Activated T-cell treated with anti-CD3 and anti-CD28 coated beads for 24 hours (primary cell): ENCODE measurements at regions not wholly inside any gene's neighbourhood (a gene's known extent, or its start where the extent isn't known, plus 50 kb on each side); places are given as distances from the start of the nearest gene placed in this dataset.

Experiments used
- DNase-seq: peaks from one replicate; pipeline ENCODE4 v3.0.0-alpha.2; 2020; ENCODE audit warnings: low read depth

DNA sequence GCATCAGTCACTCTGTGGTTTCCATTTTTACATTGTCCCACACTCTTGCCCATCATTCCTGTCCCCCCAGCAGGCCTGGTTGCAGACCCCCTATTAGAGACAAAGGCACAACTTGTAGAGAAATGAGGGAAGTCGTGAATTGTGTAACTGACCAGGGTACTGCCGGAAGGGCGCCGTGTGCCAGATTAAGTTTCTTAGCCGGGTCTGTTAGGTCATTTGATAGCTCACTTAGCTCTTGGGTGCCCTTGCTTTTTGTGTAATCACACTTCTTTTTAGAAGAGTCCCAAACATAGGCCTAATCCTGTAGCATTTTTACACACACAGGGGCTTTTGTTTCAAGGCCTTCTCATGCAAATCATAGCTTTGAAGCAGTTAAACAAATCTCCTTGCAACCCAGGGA lies 87.2 kb downstream of the CTAGE1 start:
- no peak for DNase-seq

DNA sequence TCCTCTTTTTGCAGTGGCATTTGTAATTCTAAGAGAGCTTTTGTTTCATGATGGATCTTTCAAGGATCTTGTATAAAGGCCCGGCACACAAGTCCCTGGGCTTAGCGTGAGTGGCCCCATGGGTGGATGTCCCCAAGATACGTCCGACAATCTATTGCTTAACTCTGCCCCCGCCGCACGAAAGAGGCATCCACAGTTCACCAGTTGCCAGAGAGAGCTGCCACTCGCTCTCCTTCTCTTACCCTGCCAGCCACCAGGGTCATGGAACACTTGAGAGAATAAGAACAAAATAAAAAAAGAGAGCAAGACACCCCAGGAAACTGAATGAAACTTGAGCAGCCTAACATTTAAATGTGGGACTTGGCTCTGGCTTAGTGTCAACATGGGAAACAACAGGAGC lies 92.3 kb downstream of the CTAGE1 start:
- DNase-seq: no peak

DNA sequence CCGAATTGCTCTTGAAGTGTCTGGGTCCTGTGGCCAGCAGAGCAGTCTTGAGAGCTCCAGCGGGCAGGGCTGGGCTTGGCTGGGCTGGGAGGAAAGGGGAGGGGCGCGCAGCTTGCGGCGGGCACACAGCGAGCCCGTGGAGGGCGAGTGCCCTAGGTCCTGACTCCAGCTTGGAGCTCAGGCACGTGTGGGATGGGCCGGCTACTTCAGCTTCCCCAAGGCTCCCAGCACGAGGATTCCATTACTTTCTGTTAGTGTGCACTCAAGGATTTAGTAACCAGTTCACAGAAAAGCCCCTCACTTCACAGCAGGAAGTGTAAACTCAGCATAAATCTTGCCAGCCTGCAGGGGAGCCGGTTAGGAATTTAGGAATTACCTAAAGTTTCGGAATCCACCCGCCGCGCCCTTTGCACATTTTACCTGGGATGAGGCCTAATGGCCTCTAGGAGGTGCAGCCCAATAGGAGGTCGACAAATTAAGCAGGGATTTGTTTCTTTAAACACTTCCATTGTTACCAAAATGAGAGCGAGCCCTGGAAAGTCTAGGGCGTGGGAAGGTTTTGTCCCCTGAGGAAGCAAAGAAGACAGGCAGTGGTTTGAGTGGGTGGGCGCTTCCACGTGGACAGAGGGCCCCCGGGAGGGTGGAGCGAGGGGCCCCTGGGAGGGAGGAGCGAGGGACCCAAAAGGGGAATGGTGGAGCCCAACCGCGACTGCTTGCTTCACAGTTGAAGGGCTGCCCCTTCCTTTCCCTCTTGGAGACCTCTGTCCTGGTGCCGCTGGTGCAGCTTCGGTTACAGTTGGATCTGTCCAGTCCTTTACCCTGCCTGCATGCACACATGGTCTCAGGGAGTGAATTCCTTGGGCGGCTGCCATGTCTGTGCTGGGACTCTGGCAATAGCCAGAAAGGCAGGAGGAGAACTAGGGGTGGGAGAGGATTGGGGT lies 93.3 kb downstream of the CTAGE1 start:
- DNase-seq: no peak

DNA sequence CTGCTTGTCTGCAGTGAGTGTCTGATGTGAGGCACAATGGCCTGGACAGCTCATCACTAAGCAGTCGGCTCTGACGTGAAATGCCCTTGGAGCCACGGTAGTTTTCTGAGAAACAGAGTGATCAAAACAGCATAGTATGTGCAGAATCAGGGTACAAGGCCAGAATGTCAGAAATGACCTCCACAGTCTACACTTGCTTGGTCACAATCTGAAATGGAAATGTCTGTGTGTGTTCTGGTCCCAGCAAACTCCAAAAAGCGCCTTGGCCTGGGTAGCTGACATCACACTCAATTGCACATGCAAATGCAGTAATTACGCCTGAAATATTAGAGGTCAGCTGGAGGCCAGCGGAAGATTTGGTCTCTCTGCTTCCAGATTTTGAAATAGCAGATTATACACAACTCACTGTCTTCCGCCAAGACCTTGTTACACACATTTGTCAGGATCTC lies 95.4 kb downstream of the CTAGE1 start:
- DNase-seq: no peak

DNA sequence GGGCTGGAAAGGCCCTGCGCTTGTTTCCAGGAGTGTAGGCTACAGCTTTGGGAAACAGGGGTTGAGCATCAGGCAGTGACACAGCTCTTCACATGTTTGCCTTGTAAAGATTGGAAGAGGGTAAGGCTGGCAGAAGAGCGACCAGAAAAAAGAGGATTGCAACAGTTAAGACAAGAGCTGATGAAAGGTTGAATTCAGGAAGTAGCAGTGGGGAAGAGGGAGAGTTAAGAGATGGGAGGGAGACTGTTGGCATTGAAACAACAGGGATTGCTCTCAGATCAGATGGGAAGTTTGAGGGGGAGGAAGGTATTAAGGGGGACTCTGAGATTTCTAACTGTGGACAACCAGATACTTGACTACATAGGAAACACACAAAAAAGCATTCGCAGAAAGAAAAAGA lies 96.9 kb downstream of the CTAGE1 start:
- no peak for DNase-seq

DNA sequence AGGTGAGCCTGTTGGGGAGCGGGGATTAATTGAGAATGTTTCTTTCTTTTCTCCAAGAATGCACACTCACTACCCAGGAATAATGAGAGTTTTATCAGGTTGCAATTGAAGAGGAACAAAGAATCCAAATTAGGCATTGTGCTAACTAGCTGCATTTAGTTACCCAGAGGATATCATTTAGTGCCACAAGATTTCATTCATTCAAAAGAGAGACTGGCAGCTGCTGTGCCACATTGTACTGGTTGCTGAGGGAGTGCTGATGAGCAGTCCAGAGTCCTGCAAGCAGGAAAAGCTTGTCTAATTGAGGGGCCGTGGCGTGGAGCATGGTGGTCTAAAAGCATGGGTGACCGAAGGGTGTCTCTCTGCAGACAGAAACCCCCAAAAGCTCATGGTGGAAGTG lies 97.6 kb downstream of the CTAGE1 start:
- DNase-seq: no peak

DNA sequence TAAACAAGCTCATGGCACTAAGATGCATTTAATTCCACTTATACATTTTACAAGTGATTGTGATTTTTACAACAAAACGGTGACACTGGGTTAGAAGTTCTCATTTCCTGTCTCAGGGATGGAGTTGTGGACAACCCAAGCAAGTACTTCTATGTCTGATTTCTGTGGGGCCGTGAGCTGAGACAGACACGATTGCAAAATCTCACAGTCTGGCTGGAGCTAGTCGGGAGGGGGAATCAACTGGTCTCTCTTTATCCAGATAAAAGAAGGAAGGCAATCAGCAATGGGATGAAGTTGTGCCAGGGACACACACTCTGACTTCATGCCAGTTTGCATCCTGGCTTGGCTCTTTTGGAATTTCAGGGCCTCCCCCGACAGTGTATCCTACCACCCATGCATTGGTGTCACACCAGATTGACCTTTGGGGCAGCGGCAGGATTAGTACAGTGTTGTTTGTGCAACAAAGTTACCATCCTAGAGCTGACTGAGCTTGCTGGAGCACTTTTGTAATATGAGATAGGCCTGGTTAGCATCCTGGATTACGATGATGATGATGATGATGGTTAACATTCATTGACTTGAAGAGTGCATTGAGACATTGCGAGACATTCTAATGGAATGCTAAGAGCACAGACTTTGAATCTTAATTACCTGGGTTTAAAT lies 98.8 kb downstream of the CTAGE1 start:
- DNase-seq: no peak

DNA sequence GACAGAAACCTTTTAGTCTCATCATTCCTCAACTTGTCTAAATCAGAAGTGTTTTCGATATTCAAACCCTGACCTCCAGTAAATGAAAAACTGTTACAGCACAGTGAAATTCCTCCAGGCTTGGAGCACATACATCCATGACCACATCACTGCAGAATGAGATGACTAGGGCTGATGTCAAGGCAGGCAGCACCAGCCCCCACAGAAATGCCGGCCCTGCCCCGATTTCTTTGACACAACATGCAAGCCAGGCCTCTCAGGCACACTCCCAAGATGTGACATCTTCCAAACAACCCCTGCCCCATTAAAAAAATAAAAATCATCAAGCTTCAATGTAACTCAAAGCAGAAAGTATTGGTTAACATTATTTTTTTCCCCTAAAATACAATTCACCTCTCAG lies 103.3 kb downstream of the CTAGE1 start:
- DNase-seq: no peak

DNA sequence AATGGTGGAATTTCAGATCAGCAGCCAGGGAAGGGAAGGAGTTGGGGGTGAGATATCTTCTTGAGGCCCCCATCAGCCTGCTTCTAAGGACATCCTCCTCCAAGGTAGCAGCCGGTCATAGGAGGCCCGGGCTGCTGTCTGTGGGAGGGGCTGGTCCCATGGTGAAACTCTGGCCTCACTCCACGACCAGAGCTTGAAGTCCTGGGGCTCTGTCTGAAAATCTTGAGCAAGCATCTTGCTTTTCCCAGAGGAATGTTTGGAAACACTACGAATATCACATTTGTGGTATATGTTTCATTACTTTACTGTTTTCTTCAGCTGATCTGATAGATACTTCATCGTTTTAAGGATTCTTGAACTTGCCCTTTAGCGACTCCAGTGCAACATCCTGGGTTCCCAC lies 103.7 kb downstream of the CTAGE1 start:
- DNase-seq: no peak

DNA sequence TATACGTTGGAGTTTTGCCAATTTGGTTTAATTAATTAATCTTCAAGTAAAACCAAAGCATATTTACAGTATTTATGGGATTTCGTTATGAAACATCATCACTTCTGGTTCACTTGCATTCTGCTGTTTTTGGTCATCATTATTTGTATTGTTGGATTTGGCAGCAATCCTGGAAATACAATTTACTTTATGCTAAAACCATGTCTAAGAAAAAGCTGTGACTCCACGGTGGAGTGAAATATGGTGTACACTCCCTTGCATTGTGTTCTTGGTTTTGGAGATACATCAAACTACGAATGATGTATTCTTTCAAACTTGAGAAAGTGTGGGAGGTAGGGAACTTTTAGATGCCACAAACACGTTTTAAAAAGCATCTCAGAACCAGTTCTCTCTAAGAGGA lies 106.4 kb downstream of the CTAGE1 start:
- no peak for DNase-seq

DNA sequence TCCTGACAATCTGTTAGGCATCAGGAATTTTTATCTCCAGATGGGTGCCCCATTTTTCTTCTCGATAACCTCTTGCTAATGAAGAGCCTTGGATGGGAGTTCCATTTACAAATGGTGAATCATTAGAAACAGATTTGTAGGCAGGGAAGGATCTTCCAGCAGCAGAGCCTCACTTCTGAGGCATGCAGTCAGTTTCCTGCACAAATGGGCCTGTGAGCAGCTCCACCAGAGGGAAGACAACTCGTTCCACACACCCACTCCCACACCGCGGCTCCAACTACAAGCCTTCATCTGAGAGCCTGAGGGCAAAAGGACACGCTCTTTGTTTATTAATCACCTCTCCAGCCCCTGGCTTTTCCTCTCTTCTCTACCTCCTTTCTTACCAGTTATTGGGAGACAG lies 108.5 kb downstream of the CTAGE1 start:
- DNase-seq: no peak

DNA sequence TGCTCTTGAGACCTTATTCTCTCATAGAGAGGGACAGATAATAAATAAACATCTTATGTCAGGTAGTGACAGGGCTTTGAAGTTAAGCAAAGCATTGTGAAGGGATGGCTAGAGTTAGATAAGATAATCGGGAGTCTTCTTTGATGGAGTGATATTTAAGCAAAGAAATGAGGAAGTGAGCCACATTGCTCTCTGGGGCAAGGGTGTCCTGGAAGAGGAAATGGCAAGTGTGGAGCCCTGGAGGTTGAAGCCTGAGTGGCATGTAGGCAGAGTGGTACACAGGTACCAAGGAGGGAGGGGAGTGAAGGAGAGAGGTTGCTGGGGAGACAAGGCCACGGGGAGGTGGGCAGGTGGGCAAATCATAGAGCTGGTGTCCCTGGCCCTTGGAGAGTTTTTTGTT lies 110.2 kb downstream of the CTAGE1 start:
- no peak for DNase-seq

DNA sequence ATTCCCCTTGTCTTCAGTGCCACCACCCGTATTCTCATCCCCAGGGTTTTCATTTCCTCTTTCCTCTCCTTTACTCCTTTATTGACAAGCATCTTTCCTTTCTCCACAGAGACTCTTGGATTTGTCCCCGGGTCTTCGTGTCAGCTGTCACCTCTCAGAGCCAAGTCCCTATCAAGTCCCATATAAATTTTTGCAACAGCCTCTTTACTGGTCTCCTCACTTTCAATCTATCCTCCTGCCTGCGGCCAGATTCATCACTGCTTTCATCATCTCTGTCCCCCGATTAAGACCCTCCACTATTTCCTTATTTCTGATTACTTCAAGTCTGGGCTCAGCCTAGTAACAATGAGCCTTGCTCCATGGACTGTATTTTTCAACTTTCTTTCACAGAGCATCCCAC lies 113.8 kb downstream of the CTAGE1 start:
- no peak for DNase-seq

DNA sequence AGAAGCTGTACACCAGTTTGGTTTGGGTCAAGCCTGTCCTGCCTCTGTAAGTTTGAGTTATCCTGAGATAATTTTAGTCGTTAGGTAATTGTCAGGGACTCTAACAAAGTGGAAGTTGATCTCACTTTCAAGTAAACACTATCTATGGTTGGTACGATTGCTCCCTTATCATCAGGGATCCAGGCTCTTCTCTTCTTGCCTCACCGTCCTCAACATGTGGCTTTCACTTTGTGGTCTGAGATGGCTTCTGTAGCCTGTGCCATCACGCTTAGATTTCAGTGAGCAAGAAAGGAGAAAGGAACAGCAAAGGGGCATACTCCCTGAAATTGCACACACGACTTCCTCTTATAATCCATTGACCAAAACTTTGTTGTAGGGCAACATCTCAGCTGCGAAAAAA lies 115.6 kb downstream of the CTAGE1 start:
- no peak for DNase-seq

DNA sequence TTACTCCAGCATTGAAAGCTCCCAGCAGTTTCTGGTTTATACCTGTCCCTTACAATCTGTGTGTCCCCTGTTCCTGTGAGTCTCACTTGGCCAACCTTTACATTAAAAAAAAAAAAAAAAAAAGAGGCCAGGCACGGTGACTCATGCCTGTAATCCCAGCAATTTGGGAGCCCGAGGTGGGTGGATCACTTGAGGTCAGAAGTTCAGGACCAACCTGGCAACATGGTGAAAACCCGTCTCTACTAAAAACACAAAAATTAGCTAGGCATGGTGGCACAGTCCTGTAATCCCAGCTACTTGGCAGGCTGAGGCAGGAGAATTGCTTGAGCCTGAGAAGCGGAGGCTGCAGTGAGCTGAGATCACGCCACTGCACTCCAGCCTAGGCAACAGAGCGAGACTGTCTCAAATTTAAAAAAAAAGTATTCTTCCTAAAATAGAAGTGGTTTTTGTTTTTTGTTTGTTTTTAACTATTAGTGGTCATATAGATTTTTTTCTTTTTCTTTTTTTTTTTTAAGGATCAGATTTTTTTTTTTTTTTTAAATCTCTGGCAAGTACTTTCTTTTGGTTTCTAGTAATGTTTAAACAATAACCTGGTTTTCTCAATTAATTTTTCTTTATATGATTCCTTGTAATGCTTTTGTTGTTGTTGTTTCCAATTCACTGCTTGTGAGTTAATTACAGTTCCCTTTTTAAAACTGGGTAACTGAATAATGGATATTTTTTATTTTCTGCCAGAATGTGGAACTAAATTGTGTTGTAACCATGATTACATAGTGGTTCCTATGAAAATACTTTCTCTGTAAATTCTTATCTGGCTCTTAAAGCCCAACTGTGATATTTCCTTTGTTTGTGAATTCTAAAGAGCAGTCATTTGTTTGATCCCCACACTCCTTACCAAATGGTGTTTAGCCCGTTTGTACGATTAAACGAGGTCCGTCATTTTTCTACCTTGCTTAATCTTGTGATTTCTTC lies 116.8 kb downstream of the CTAGE1 start:
- DNase-seq: no peak

DNA sequence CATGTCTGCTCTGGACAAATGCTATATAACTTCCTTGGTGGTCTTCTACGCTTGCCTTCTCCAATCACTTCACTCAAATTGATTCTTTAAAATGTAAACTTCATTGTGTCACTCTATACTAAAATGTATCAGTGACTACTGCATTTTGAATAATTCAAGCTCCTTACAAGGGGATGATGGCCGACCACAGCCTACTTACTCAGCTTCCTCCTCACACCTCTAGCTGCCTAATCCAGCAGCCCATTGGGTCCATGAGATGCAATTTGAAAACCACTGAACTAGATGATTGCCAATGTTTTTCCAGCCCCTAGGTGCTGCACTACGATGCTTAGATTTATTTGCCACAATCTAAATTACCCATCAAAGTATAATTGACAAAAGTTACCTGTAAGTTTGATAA lies 120.7 kb downstream of the CTAGE1 start:
- no peak for DNase-seq

DNA sequence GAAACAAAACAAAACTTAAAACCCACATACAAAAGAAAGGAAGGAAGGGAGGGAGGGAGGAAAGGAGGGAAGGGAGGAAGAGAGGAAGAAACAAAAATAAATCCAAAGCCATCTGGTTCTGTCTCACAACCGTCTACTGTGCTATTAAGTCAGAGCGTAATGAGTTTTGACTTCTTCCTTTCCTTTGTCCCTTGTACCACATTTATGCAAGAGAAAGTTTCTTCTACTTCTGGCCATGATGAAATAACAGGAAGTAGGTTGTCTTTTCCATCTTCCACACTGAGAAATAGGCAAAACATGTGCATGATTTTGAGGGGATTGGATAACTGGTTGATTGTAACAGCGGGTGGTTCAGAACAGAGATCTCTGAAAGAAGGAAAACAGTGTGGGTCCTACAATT lies 121.4 kb downstream of the CTAGE1 start:
- no peak for DNase-seq

DNA sequence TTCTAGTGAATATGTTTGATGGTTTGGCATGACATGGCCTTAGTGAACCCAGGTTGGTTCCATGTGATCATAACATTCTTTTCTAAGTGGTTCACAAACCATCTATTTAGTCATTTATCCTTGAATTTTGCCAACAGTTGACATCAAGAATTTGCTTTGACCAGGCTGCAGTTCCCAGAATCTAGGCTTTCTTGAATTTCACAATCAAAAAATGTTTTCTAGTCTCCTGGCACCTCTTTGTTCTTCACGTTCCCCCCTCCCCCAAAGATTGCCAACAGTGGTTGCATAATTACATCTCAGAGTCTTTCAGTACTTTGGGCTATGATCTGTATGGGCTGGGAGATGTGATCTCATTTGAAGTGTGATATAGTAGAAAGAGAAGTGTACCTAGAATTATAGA lies 124.0 kb downstream of the GATA6 start:
- no peak for DNase-seq

DNA sequence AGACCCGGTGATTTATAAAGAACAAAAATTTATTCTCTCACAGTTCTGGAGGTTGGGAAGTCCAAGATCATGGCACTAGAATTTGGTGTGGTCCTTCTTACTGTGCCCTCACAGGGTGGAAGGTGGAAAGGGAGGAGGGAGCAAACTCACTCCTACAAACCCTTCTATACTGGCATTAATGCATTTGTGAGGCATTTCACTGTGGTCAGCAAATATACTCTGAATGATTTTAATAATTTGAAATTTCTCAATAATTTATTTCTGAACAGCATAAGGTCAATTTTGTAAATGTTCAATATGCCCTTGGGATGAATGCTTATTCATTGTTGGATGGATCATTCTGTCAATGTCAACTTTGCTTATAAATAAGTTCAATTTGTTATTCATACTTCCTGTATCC lies 120.6 kb downstream of the GATA6 start:
- DNase-seq: no peak

DNA sequence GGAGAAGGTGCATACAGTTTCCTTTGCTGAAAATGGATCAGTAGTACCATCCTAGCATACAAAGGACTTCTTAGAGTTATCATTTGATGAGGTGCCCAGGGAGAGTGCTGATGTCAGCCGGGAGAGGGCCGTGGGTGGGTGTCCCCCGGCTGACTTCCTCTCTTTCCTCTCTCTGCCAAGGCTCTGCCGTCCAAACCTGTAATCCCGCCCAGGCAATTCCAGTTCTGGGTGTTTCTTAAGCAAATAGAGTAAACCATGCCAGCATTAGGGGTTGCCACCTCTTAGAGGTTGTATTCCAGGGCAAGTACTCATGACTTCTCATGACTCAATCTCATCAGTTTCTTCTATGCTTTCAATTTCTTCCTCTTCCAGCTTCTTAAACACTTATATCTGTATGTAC lies 117.2 kb downstream of the GATA6 start:
- DNase-seq: no peak

DNA sequence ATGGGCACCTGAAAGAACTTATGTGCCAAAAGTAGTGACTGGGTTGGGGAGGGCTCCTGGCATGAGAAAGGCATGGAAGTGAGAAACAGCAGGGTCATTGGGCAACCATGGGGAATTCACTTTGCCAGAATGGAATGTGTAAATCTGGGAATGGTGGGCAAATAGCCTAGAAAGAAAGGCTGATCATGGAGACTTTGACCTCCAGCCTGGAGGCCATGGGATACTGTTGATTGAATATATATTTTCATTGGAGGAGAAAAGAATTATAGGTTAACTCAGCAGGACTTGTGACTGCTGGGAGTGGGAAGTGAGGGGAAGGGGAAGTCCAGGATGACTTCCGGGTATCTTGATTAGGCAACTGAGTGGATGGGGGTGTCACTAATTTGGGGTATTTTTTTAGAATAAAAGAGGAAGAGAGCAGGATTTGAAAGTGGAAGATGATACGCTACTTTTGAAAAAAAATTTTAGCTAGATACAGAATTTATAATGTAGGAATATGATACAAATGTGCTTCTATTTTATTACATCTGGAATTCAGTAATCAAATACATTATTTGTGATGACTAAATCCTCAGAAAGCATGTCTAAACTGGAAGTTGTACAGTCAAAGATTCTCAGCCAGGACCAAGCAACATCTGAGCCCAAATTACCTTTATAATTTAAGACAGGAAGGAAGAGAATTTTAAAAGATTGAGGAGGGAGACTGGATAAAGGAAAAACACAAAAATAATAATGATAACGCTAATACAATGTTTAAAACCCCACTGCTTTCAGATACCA lies 116.2 kb downstream of the GATA6 start:
- no peak for DNase-seq
